Hematopoietic multipotent progenitor cell treated with erythropoietin and hydrocortisone succinate and interleukin-3 and kit ligand, for 15 days (in vitro differentiated cells): ENCODE measurements at regions not wholly inside any gene's neighbourhood (a gene's known extent, or its start where the extent isn't known, plus 50 kb on each side); places are given as distances from the start of the nearest gene placed in this dataset.

ENCODE experiments used
- DNase-seq: peaks from one replicate; pipeline ENCODE4 v3.0.0-alpha.2; 2015; ENCODE audit warnings: low spot score

GRCh38 chr19:28290963-28291657, 921.8 kb downstream of the UQCRFS1 start:
- no peak for DNase-seq

- DNase-seq, result no peak
These were observed 923.5 kb downstream of the UQCRFS1 start for GRCh38 chr19:28289295-28290063.

GRCh38 chr19:28288572-28289264, 924.2 kb downstream of the UQCRFS1 start:
- no peak for DNase-seq

GRCh38 chr19:28285917-28286316, 927.0 kb downstream of the UQCRFS1 start:
- no peak for DNase-seq

GRCh38 chr19:28285078-28285477, 927.9 kb downstream of the UQCRFS1 start:
- DNase-seq, result no peak

GRCh38 chr19:28284389-28284788, 928.6 kb downstream of the UQCRFS1 start:
- DNase-seq, result no peak

GRCh38 chr19:28283592-28283991, 929.4 kb downstream of the UQCRFS1 start:
- DNase-seq, result no peak

GRCh38 chr19:28281676-28282075, 931.3 kb downstream of the UQCRFS1 start:
- no peak for DNase-seq

- no peak for DNase-seq
These were observed 948.4 kb downstream of the UQCRFS1 start for GRCh38 chr19:28264556-28264955.

GRCh38 chr19:28258829-28259228, 954.1 kb downstream of the UQCRFS1 start:
- DNase-seq, result no peak

- no peak for DNase-seq
These were observed 955.6 kb downstream of the UQCRFS1 start for GRCh38 chr19:28257396-28257795.

GRCh38 chr19:28247243-28247642, 965.7 kb downstream of the UQCRFS1 start:
- no peak for DNase-seq

GRCh38 chr19:28245937-28246336, 967.0 kb downstream of the UQCRFS1 start:
- DNase-seq, result no peak

- no peak for DNase-seq
These were observed 968.0 kb downstream of the UQCRFS1 start for GRCh38 chr19:28244966-28245365.

GRCh38 chr19:28242317-28242927, 970.5 kb downstream of the UQCRFS1 start:
- peak; percentile 1 for DNase-seq

- no peak for DNase-seq
These were observed 973.7 kb downstream of the UQCRFS1 start for GRCh38 chr19:28239270-28239669.

GRCh38 chr19:28238270-28238820, 974.6 kb downstream of the UQCRFS1 start:
- no peak for DNase-seq

GRCh38 chr19:28235606-28236125, 977.3 kb downstream of the UQCRFS1 start:
- DNase-seq, result no peak

GRCh38 chr19:28234637-28235036, 978.3 kb downstream of the UQCRFS1 start:
- no peak for DNase-seq

- no peak for DNase-seq
These were observed 984.1 kb downstream of the UQCRFS1 start for GRCh38 chr19:28228854-28229253.

- DNase-seq, result no peak
These were observed 988.5 kb downstream of the UQCRFS1 start for GRCh38 chr19:28224441-28224840.

- DNase-seq, result no peak
These were observed 991.2 kb downstream of the UQCRFS1 start for GRCh38 chr19:28221736-28222135.
